SK-N-SH (cell line): ENCODE measurements at regions not wholly inside any gene's neighbourhood (a gene's known extent, or its start where the extent isn't known, plus 50 kb on each side); places are given as distances from the start of the nearest gene placed in this dataset.

ENCODE experiments used
- CTCF ChIP-seq: fragments of 200-600 bp; sonication (generic); IDR thresholded peaks from 2 replicates; pipeline ENCODE4 v1.6.1; 2017; ENCODE audit warnings: antibody characterized with exemption, mild to moderate bottlenecking, moderate library complexity
- FOXJ3 ChIP-seq: sonication (generic); formaldehyde crosslinking; IDR thresholded peaks from 2 replicates; pipeline ENCODE4 v1.5.1; 2020; ENCODE audit warnings: mild to moderate bottlenecking, missing genetic modification reagents
- GABPA ChIP-seq: IDR thresholded peaks from 2 replicates; pipeline ENCODE4 v1.4.0; 2012; ENCODE audit warnings: low read depth, mild to moderate bottlenecking
- USF2 ChIP-seq: fragments of 150-350 bp; IDR thresholded peaks from 2 replicates; pipeline ENCODE4 v1.6.1; 2017; ENCODE audit warnings: antibody characterized with exemption, low read length, low read depth, borderline replicate concordance

GRCh38 chr12:19783547-19784444 lies 344.5 kb downstream of the AEBP2 start:
- TF ChIP-seq FOXJ3 (CRISPR knock-in tag) = no peak
- no peak for TF ChIP-seq CTCF
- no peak for TF ChIP-seq USF2
- TF ChIP-seq GABPA = no peak
